Astrocyte of the spinal cord (primary cell): ENCODE measurements at regions not wholly inside any gene's neighbourhood (a gene's known extent, or its start where the extent isn't known, plus 50 kb on each side); places are given as distances from the start of the nearest gene placed in this dataset.

Experiments used
- DNase-seq: peaks from one replicate; pipeline ENCODE4 v3.0.0; 2011; ENCODE audit warnings: low read depth, low spot score
- H3K4me3 ChIP-seq: 2 replicates; pipeline ENCODE4 v1.5.1; 2011; ENCODE audit warnings: low read depth, mild to moderate bottlenecking, low read length, moderate library complexity
- in situ Hi-C: cut with HindIII; loops from 2 replicates; pipeline ENCODE4 v1.10.0; 2017; ENCODE audit warnings: low sequenced_read_pairs
- TF ChIP-seq, protein P1 (sequence below): IDR thresholded peaks from 2 replicates; pipeline ENCODE4 v1.5.1; 2012; ENCODE audit warnings: low read depth, mild to moderate bottlenecking, low read length, inconsistent platforms

- H3K4me3 ChIP-seq: no peak overlapping the region
- TF ChIP-seq, protein P1, sequence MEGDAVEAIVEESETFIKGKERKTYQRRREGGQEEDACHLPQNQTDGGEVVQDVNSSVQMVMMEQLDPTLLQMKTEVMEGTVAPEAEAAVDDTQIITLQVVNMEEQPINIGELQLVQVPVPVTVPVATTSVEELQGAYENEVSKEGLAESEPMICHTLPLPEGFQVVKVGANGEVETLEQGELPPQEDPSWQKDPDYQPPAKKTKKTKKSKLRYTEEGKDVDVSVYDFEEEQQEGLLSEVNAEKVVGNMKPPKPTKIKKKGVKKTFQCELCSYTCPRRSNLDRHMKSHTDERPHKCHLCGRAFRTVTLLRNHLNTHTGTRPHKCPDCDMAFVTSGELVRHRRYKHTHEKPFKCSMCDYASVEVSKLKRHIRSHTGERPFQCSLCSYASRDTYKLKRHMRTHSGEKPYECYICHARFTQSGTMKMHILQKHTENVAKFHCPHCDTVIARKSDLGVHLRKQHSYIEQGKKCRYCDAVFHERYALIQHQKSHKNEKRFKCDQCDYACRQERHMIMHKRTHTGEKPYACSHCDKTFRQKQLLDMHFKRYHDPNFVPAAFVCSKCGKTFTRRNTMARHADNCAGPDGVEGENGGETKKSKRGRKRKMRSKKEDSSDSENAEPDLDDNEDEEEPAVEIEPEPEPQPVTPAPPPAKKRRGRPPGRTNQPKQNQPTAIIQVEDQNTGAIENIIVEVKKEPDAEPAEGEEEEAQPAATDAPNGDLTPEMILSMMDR: no peak
- in situ Hi-C loops: no loop called here
- no peak for DNase-seq
These were observed 96.4 kb upstream of the PDE5A start for GRCh38 chr4:119725011-119725410.

DNA sequence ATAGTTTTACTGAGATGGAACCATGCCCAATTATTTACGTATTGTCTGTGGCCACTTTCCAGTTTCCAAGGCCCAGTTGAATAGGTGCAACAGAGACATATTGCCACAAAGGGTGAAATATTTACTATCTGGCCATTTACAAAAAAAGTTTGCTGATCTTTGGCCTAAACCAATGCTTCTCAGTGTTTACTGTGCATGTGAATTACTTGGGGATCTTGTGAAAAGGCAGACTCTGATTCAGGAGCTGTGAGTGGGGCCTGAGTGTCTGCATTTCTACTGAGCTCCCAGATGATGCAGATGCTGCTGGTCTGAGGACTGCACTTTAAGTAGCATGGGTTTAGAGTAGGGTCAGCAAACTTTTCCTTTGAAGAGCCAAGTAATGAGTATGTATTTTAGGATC is 94.1 kb upstream of the PDE5A start:
- TF ChIP-seq, protein P1: no peak
- in situ Hi-C loops: no loop called here
- no peak overlapping the region for H3K4me3 ChIP-seq
- no peak for DNase-seq

DNA sequence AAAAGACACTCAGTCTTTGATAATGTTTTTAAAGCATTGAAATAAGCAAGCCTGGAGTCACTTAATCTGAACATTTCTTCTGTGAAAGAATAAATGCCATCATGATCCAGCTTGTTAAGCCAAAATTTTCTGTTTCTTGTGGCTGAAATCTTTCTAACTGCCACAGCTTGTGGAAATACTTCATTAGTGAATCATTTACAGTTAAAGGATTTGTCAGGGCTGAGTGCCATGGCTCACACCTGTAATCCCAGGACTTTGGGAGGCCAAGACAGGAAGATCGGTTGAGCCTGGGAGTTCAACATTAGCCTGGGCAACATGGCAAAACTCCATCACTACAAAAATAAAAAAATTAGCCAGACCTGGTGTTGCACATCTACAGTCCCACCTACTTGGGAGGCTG is 93.3 kb upstream of the PDE5A start:
- TF ChIP-seq, protein P1: no peak
- H3K4me3 ChIP-seq: no peak overlapping the region
- DNase-seq: no peak
- in situ Hi-C loops: no loop called here

DNA sequence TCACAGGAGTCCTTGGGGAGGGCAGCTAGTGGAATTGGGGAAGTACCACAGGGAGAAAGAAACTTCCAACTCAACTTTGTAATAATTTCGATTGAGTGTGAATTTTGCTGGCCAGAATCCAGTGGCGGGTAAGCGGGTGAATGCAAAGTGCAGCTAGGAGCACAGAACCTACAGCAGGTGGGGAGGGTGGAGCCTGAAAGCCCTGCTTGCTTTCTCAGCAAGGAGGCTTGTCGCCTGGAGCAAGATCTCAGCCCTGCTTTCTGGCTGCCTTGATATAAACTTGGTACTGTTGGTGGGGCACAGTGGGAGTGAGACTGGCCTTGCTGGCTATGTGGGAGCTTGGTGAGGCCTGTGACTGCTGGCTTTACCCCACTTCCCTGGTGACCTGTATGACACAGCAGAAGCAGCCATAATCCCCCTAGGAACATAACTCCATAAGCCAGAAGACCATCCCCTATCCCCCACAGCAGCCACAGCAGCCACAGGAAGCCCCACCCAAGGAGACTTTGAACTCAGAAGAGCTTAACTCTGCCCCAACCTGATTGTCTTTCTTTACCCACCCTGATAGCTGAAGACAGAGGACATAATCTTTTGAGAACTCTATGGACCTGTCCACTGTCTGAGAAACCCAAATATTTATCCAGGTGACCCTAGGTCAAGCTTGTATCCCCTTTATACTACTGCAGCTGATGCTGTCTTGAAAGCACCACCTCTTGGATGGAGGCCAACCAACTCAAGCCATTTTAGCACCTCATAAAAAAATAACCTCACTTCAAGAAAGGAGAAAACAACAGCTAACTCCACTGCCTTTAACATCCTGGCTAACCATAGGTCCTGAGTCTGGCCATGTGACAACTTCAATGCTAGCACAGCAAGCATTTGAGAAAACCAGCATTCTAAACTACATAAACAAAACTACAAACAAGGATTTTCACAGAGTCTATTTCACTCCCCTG is 87.2 kb upstream of the PDE5A start:
- in situ Hi-C loops: no loop called here
- H3K4me3 ChIP-seq: no peak overlapping the region
- TF ChIP-seq, protein P1: no peak
- no peak for DNase-seq

GRCh38 chr4:119709418-119709817 is 80.8 kb upstream of the PDE5A start:
- TF ChIP-seq, protein P1: no peak
- H3K4me3 ChIP-seq: no peak overlapping the region
- DNase-seq: no peak
- in situ Hi-C loops: no loop called here

DNA sequence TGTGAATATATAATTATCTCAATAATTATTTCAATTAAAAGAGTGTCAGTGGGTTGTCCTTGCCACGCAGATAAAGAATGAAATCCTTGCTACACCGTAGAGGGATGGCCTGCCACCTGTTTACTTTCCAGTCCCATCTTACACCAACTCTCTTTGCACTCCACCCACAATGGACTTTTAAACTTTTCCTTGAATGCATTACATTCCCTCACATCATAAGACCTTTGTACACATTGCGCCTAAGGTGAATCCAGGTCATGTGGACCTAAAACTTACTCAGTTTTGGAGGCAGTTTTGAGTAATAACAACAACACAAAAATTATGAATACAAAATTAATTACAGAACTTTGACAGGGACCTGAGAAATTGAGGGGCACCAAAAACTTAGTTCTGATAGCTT is 78.7 kb upstream of the PDE5A start:
- H3K4me3 ChIP-seq: no peak overlapping the region
- TF ChIP-seq, protein P1: no peak
- no peak for DNase-seq
- in situ Hi-C loops: no loop called here
